H9 (cell line): ENCODE measurements at regions not wholly inside any gene's neighbourhood (a gene's known extent, or its start where the extent isn't known, plus 50 kb on each side); places are given as distances from the start of the nearest gene placed in this dataset.
"Not testable (repeated sequence)": the region's sequence is repeated elsewhere in the genome, so short reads cannot be mapped to it uniquely, and the experiment has no call there.

Experiments
- DNase-seq: peaks from one replicate; pipeline ENCODE4 v3.0.0-alpha.2; 2017
- H2AFZ ChIP-seq: one replicate; pipeline ENCODE4 v1.6.1; 2013; ENCODE audit warnings: mild to moderate bottlenecking, low read length, control low read depth, moderate library complexity
- H2AK5ac ChIP-seq: 2 replicates; pipeline ENCODE4 v1.6.1; 2013; ENCODE audit warnings: low read length, control low read depth, mixed read lengths; ENCODE audit not compliant: insufficient read length
- H2BK120ac ChIP-seq: one replicate; pipeline ENCODE4 v1.6.1; 2013; ENCODE audit warnings: low read depth, mild to moderate bottlenecking, low read length, control low read depth, inconsistent platforms; ENCODE audit not compliant: poor library complexity, severe bottlenecking
- H2BK12ac ChIP-seq: 2 replicates; pipeline ENCODE4 v1.6.1; 2013; ENCODE audit warnings: low read length, control low read depth, mixed read lengths, low read depth; ENCODE audit not compliant: insufficient read length
- H2BK15ac ChIP-seq: 2 replicates; pipeline ENCODE4 v1.6.1; 2013; ENCODE audit warnings: low read depth, low read length, control low read depth
- H2BK20ac ChIP-seq: one replicate; pipeline ENCODE4 v1.6.1; 2013; ENCODE audit warnings: low read depth, mild to moderate bottlenecking, low read length, control low read depth, inconsistent platforms; ENCODE audit not compliant: poor library complexity, severe bottlenecking
- H2BK5ac ChIP-seq: 2 replicates; pipeline ENCODE4 v1.6.1; 2013; ENCODE audit warnings: low read length, control low read depth, mixed read lengths; ENCODE audit not compliant: insufficient read length
- H3K14ac ChIP-seq: 2 replicates; pipeline ENCODE4 v1.6.1; 2013; ENCODE audit warnings: low read length, control low read depth; ENCODE audit not compliant: insufficient read depth
- H3K18ac ChIP-seq: 2 replicates; pipeline ENCODE4 v1.6.1; 2013; ENCODE audit warnings: low read depth, mild to moderate bottlenecking, mixed read lengths, low read length, control low read depth; ENCODE audit not compliant: insufficient read length
- H3K23ac ChIP-seq: 2 replicates; pipeline ENCODE4 v1.6.1; 2013; ENCODE audit warnings: low read length, control low read depth, mixed read lengths, low read depth; ENCODE audit not compliant: insufficient read length
- H3K23me2 ChIP-seq: 2 replicates; pipeline ENCODE4 v1.6.1; 2013; ENCODE audit warnings: low read depth, mild to moderate bottlenecking, mixed read lengths, low read length, control low read depth; ENCODE audit not compliant: insufficient read length, poor library complexity, severe bottlenecking
- H3K27ac ChIP-seq: 2 replicates; pipeline ENCODE4 v1.5.1; 2013; ENCODE audit warnings: low read length, control low read depth, mixed read lengths, low read depth; ENCODE audit not compliant: insufficient read length
- H3K27me3 ChIP-seq: 2 replicates; pipeline ENCODE4 v1.6.1; 2013; ENCODE audit warnings: low read length, control low read depth, inconsistent platforms; ENCODE audit not compliant: insufficient read depth
- H3K4ac ChIP-seq: 2 replicates; pipeline ENCODE4 v1.6.1; 2013; ENCODE audit warnings: low read depth, mild to moderate bottlenecking, control low read depth, inconsistent platforms, low read length, moderate library complexity
- H3K4me1 ChIP-seq: 2 replicates; pipeline ENCODE4 v1.6.1; 2013; ENCODE audit warnings: low read length, control low read depth, inconsistent platforms; ENCODE audit not compliant: insufficient read depth
- H3K4me2 ChIP-seq: 2 replicates; pipeline ENCODE4 v1.6.1; 2013; ENCODE audit warnings: low read length, control low read depth, mixed read lengths; ENCODE audit not compliant: insufficient read length, insufficient read depth
- H3K56ac ChIP-seq: 2 replicates; pipeline ENCODE4 v1.6.1; 2013; ENCODE audit warnings: low read depth, mild to moderate bottlenecking, mixed read lengths, low read length, control low read depth; ENCODE audit not compliant: insufficient read length
- H3K79me1 ChIP-seq: 2 replicates; pipeline ENCODE4 v1.6.1; 2013; ENCODE audit warnings: low read depth, mild to moderate bottlenecking, moderate library complexity, low read length, control low read depth, inconsistent platforms; ENCODE audit not compliant: insufficient read depth, poor library complexity, severe bottlenecking
- H3K79me2 ChIP-seq: 2 replicates; pipeline ENCODE4 v1.6.1; 2013; ENCODE audit warnings: low read length, control low read depth, inconsistent platforms; ENCODE audit not compliant: insufficient read depth
- H3K9ac ChIP-seq: 2 replicates; pipeline ENCODE4 v1.6.1; 2013; ENCODE audit warnings: low read length, control low read depth, mixed read lengths; ENCODE audit not compliant: insufficient read length; ENCODE audit errors: extremely low read depth
- H3K9me3 ChIP-seq: one replicate; pipeline ENCODE4 v1.6.1; 2013; ENCODE audit warnings: low read depth, low read length, inconsistent platforms; ENCODE audit not compliant: control insufficient read depth
- H3T11ph ChIP-seq: one replicate; pipeline ENCODE4 v1.6.1; 2013; ENCODE audit warnings: mild to moderate bottlenecking, low read length, control low read depth, inconsistent platforms
- H4K20me1 ChIP-seq: one replicate; pipeline ENCODE4 v1.6.1; 2013; ENCODE audit not compliant: control insufficient read depth, insufficient read length, insufficient read depth
- H4K5ac ChIP-seq: 2 replicates; pipeline ENCODE4 v1.6.1; 2013; ENCODE audit warnings: low read depth, mild to moderate bottlenecking, mixed read lengths, low read length, control low read depth; ENCODE audit not compliant: insufficient read length
- H4K8ac ChIP-seq: replicated peaks from 2 replicates; pipeline ENCODE4 v1.6.1; 2013; ENCODE audit warnings: low read length, control low read depth, mixed read lengths, low read depth; ENCODE audit not compliant: insufficient read length
- H4K91ac ChIP-seq: 2 replicates; pipeline ENCODE4 v1.6.1; 2013; ENCODE audit warnings: low read depth, mild to moderate bottlenecking, moderate library complexity, mixed read lengths, low read length, control low read depth; ENCODE audit not compliant: insufficient read length
- H3K27ac Mint-ChIP-seq, 3 experiments: 2 replicates in 2 of 3; 3 replicates in 1 of 3; pipeline ENCODE4 v1.8.0; 2020 to 2021; ENCODE audit warnings: mixed read lengths in 3 of 3, mild to moderate bottlenecking in 1 of 3, moderate library complexity in 1 of 3
- H3K27me3 Mint-ChIP-seq: 2 replicates; pipeline ENCODE4 v1.8.0; 2021; ENCODE audit warnings: low read depth, mild to moderate bottlenecking, moderate library complexity, mixed read lengths
- H3K36me3 Mint-ChIP-seq, 3 experiments: 2 replicates in 2 of 3; 3 replicates in 1 of 3; pipeline ENCODE4 v1.8.0; 2020 to 2021; ENCODE audit warnings: low read depth in 3 of 3, mixed read lengths in 3 of 3; ENCODE audit not compliant: insufficient read depth in 1 of 3
- H3K4me1 Mint-ChIP-seq, 2 experiments: 2 replicates each; pipeline ENCODE4 v1.8.0; 2020; ENCODE audit warnings: mixed read lengths in 2 of 2
- H3K4me3 Mint-ChIP-seq, 2 experiments: 2 replicates in 1 of 2; 3 replicates in 1 of 2; pipeline ENCODE4 v1.8.0; 2020 to 2021; ENCODE audit warnings: mild to moderate bottlenecking in 2 of 2, mixed read lengths in 2 of 2, moderate library complexity in 1 of 2
- H3K9me3 Mint-ChIP-seq, 2 experiments: 2 replicates in 1 of 2; 3 replicates in 1 of 2; pipeline ENCODE4 v1.8.0; 2020; ENCODE audit warnings: mild to moderate bottlenecking in 2 of 2, mixed read lengths in 2 of 2, moderate library complexity in 1 of 2
- CTCF ChIP-seq: fragments of 200-600 bp; sonication (generic); conservative IDR thresholded peaks from 3 replicates; pipeline ENCODE4 v1.8.0; 2021; ENCODE audit warnings: antibody characterized with exemption, mild to moderate bottlenecking
- WGBS: extraction: QIAGEN DNeasy Blood & Tissue Kit; methylation state at CpG from one replicate; pipeline ENCODE4 v1.1.7; 2013; ENCODE audit warnings: missing lambda C conversion rate, low lambda C conversion rate, mixed read lengths; ENCODE audit not compliant: insufficient read length; ENCODE audit errors: extremely low coverage; 5-methylcytosine and 5-hydroxymethylcytosine counted together

- no peak overlapping the region for H2BK12ac ChIP-seq
- peak overlapping the region; percentile 78 for H3K27ac ChIP-seq
- no peak overlapping the region for H4K8ac ChIP-seq
- H3K4ac ChIP-seq: no peak overlapping the region
- Mint-ChIP-seq H3K27me3 (peaks cover 21% of the 10 kb centered on the region), H3K9me3 (no peaks in the 10 kb centered on the region; a peak in 1 of 5 replicates), H3K4me1 (peaks cover 25 to 35% of the 10 kb centered on the region in 2 experiments), H3K4me3 (peak overlapping the region; percentile 84 to 95), H3K27ac (peak overlapping the region; percentile 97 to 99 (median 97); a peak in 6 of 7 replicates), H3K36me3 (peaks cover 0 to 4% (median 0%) of the 10 kb centered on the region in 3 experiments; a peak in 1 of 7 replicates)
- H2BK120ac ChIP-seq: no peak overlapping the region
- peak overlapping the region; percentile 68 for H3K18ac ChIP-seq
- H2BK5ac ChIP-seq: no peak overlapping the region
- peak overlapping the region; percentile 86 for H3K4me2 ChIP-seq
- H3K23me2 ChIP-seq: peaks cover 9% of the 10 kb centered on the region
- H3K23ac ChIP-seq: no peak overlapping the region
- no peak overlapping the region for H3K56ac ChIP-seq
- peak overlapping the region; percentile 72 for H3K14ac ChIP-seq
- H3K4me1 ChIP-seq: peaks cover 3% of the 10 kb centered on the region; the same call in 1 of the 2 replicates
- no peak overlapping the region for H4K5ac ChIP-seq
- 0 out of 3 replicates have a peak, but pooled peaks have one; percentile 26 for TF ChIP-seq CTCF
- no peaks in the 10 kb centered on the region for H3K9me3 ChIP-seq
- DNase-seq: peak; percentile 96
- no peaks in the 10 kb centered on the region for H3K79me2 ChIP-seq
- H2BK15ac ChIP-seq: no peak overlapping the region
- H4K91ac ChIP-seq: no peak overlapping the region
- H3K27me3 ChIP-seq: no peaks in the 10 kb centered on the region
- H3K9ac ChIP-seq: peak overlapping the region; percentile 58
- H2AFZ ChIP-seq: peak overlapping the region; percentile 15
- no peak overlapping the region for H2BK20ac ChIP-seq
- H3K79me1 ChIP-seq: no peaks in the 10 kb centered on the region
- H3T11ph ChIP-seq: no peak overlapping the region
- H2AK5ac ChIP-seq: no peak overlapping the region
- no CpG with 5 or more reads among the region's 50 CpGs for WGBS
- no peaks in the 10 kb centered on the region for H4K20me1 ChIP-seq
These were observed 131.6 kb upstream of the NIPBL start for GRCh38 chr5:36744773-36745589.

GRCh38 chr5:36747794-36748193 is 128.8 kb upstream of the NIPBL start:
- not testable (repeated sequence) for H2AFZ ChIP-seq, H2AK5ac ChIP-seq, H2BK20ac ChIP-seq

More at GRCh38 chr5:36747794-36748193, 128.8 kb upstream of the NIPBL start:
- H4K5ac ChIP-seq, H3T11ph ChIP-seq, H3K27me3 ChIP-seq, H3K79me1 ChIP-seq, H2BK5ac ChIP-seq, H3K79me2 ChIP-seq, H3K18ac ChIP-seq, H4K8ac ChIP-seq, H3K4me2 ChIP-seq, H3K9me3 ChIP-seq, H3K4me3 Mint-ChIP-seq, H3K27ac ChIP-seq, H4K91ac ChIP-seq, H3K23me2 ChIP-seq, H3K4ac ChIP-seq, H2BK12ac ChIP-seq, H3K36me3 Mint-ChIP-seq, H3K23ac ChIP-seq, H2BK15ac ChIP-seq, H3K4me1 ChIP-seq, H3K56ac ChIP-seq, H3K9me3 Mint-ChIP-seq, H3K14ac ChIP-seq, H3K9ac ChIP-seq, H3K27ac Mint-ChIP-seq, H2BK120ac ChIP-seq, DNase-seq, H4K20me1 ChIP-seq: not testable (repeated sequence)
- H3K27me3 Mint-ChIP-seq: peaks cover 22% of the 10 kb centered on the region
- no CpG with 5 or more reads among the region's 4 CpGs for WGBS
- H3K4me1 Mint-ChIP-seq: peaks cover 30 to 39% of the 10 kb centered on the region in 2 experiments
